Tibial nerve (tissue), 4 donors: ENCODE measurements at regions not wholly inside any gene's neighbourhood (a gene's known extent, or its start where the extent isn't known, plus 50 kb on each side); places are given as distances from the start of the nearest gene placed in this dataset.

ENCODE experiments used
- CTCF ChIP-seq, 5 experiments: fragments of 200-600 bp in 3 of 5; fragments of 450-650 bp in 2 of 5; sonication (generic) in 3 of 5; IDR thresholded peaks; one replicate each; pipeline ENCODE4 v1.5.1; 2016 to 2019; ENCODE audit warnings: antibody characterized with exemption in 5 of 5, mild to moderate bottlenecking in 3 of 5, moderate library complexity in 2 of 5
- EP300 ChIP-seq, 2 donors: sonication (generic); formaldehyde crosslinking; IDR thresholded peaks; one replicate each; pipeline ENCODE4 v1.6.1; 2017; ENCODE audit warnings: antibody characterized with exemption in 2 of 2, mild to moderate bottlenecking in 1 of 2
- POLR2A ChIP-seq, 2 donors: fragments of 450-650 bp; IDR thresholded peaks; one replicate each; pipeline ENCODE4 v1.6.1; 2017; ENCODE audit warnings: antibody characterized with exemption in 2 of 2, mild to moderate bottlenecking in 2 of 2, moderate library complexity in 2 of 2

GRCh38 chr1:172820475-172821158, 161.7 kb downstream of the FASLG start:
- no peak for TF ChIP-seq CTCF (IDR thresholded peaks at IDR 0.05)
- TF ChIP-seq EP300 (IDR thresholded peaks at IDR 0.05) = no peak
- TF ChIP-seq POLR2A (IDR thresholded peaks at IDR 0.05) = no peak
